HepG2 (cell line): ENCODE measurements at regions not wholly inside any gene's neighbourhood (a gene's known extent, or its start where the extent isn't known, plus 50 kb on each side); places are given as distances from the start of the nearest gene placed in this dataset.

Experiments
- ATAC-seq: fragments of 200-7000 bp; cut with Tn5 transposase; 3 replicates; pipeline ENCODE4 v1.9.1; 2020; ENCODE audit warnings: mild to moderate bottlenecking, moderate library complexity
- BruUV-seq: library from RNA; stranded (reverse); fragments of 400-500 nt; replicated peaks from 2 replicates; lab custom pipeline; 2021; lab: Mats Ljungman, UMichigan
- CTCF ChIA-PET: fragments of 300-600 bp; formaldehyde crosslinking; extraction: SDS; loops from one replicate; lab custom pipeline; 2021; ENCODE audit warnings: low total read pairs, inconsistent platforms, low intra/inter-chr PET ratio; lab: Yijun Ruan, JAX
- POLR2A ChIA-PET: fragments of 350-600 bp; sonication (Branson Sonifier 250); formaldehyde crosslinking; loops from one replicate; lab custom pipeline; 2020; ENCODE audit warnings: antibody characterized with exemption, inconsistent platforms; lab: Yijun Ruan, JAX
- DNase-seq: peaks from one replicate; pipeline ENCODE4 v3.0.0-alpha.2; 2015; ENCODE audit warnings: low spot score
- FAIRE-seq: peaks from 3 replicates; lab custom pipeline; 2011; peaks lifted over from hg19 to GRCh38; lab: Jason Lieb, UNC
- H2AFZ ChIP-seq: one replicate; pipeline ENCODE4 v1.6.1; 2011; ENCODE audit warnings: low read length, inconsistent platforms
- H3K27ac ChIP-seq: fragments of 300-600 bp; 3 replicates; pipeline ENCODE4 v1.8.0; 2011; ENCODE audit warnings: mixed run types, mild to moderate bottlenecking, mixed read lengths, low read length, inconsistent platforms; ENCODE audit not compliant: insufficient read depth; ENCODE audit errors: extremely low read length
- H3K27me3 ChIP-seq, 2 experiments: fragments of 200-600 bp in 1 of 2; 2 replicates in 1 of 2; 3 replicates in 1 of 2; pipeline versions ENCODE4 v1.6.0 to v1.8.0; 2011; ENCODE audit warnings: low read length in 2 of 2, mild to moderate bottlenecking in 2 of 2, moderate library complexity in 2 of 2, inconsistent platforms in 1 of 2; ENCODE audit not compliant: insufficient read depth in 2 of 2, control insufficient read depth in 1 of 2
- H3K36me3 ChIP-seq, 2 experiments: fragments of 200-600 bp in 1 of 2; replicated peaks in 1 of 2; 2 replicates in 1 of 2; 3 replicates in 1 of 2; pipeline versions ENCODE4 v1.5.1 to v1.8.0; 2011; ENCODE audit warnings: low read length in 2 of 2, inconsistent platforms in 1 of 2; ENCODE audit not compliant: insufficient read depth in 2 of 2, control insufficient read depth in 1 of 2
- H3K4me1 ChIP-seq: 2 replicates; pipeline ENCODE4 v1.5.1; 2012; ENCODE audit warnings: low read length, inconsistent platforms; ENCODE audit not compliant: insufficient read depth
- H3K4me2 ChIP-seq: 2 replicates; pipeline ENCODE4 v1.6.0; 2011; ENCODE audit warnings: low read depth, low read length, inconsistent platforms
- H3K4me3 ChIP-seq, 3 experiments: fragments of 200-600 bp in 1 of 3; sonication (generic), shearing (Covaris generic) in 1 of 3; replicated peaks in 1 of 3; 2 replicates each; pipeline ENCODE4 v1.5.1; 2011 to 2016; ENCODE audit warnings: low read length in 3 of 3, inconsistent platforms in 2 of 3, low read depth in 2 of 3, mild to moderate bottlenecking in 2 of 3, control low read depth in 1 of 3, mixed read lengths in 1 of 3; ENCODE audit not compliant: insufficient read depth in 1 of 3
- H3K79me2 ChIP-seq: one replicate; pipeline ENCODE4 v1.6.1; 2011; ENCODE audit warnings: low read length, inconsistent platforms; ENCODE audit not compliant: insufficient read depth
- H3K9ac ChIP-seq: 2 replicates; pipeline ENCODE4 v1.6.0; 2011; ENCODE audit warnings: mild to moderate bottlenecking, low read depth, low read length, inconsistent platforms; ENCODE audit not compliant: insufficient read depth
- H3K9me3 ChIP-seq: 2 replicates; pipeline ENCODE4 v1.5.1; 2012; ENCODE audit warnings: mild to moderate bottlenecking, low read length
- H4K20me1 ChIP-seq: 2 replicates; pipeline ENCODE4 v1.6.0; 2011; ENCODE audit warnings: inconsistent platforms, mild to moderate bottlenecking, low read length, moderate library complexity; ENCODE audit not compliant: insufficient read depth
- AHR ChIP-seq: IDR thresholded peaks from 2 replicates; pipeline ENCODE4 v1.6.1; 2018; ENCODE audit warnings: missing genetic modification reagents, missing compliant biosample characterization
- ARID4A ChIP-seq: sonication (generic); formaldehyde crosslinking; IDR thresholded peaks from 2 replicates; pipeline ENCODE4 v1.5.0; 2020; ENCODE audit warnings: mild to moderate bottlenecking, missing genetic modification reagents, borderline replicate concordance
- ARNTL ChIP-seq: sonication (generic); formaldehyde crosslinking; IDR thresholded peaks from 2 replicates; pipeline ENCODE4 v1.4.0; 2020; ENCODE audit warnings: mild to moderate bottlenecking, missing genetic modification reagents
- ATF1 ChIP-seq: IDR thresholded peaks from 2 replicates; pipeline ENCODE4 v1.6.1; 2016; ENCODE audit warnings: mild to moderate bottlenecking, control low read depth
- CCAR2 ChIP-seq: fragments of 200-400 bp; formaldehyde crosslinking; optimal IDR thresholded peaks from 2 replicates; pipeline ENCODE3; 2018; ENCODE audit warnings: low read depth, mild to moderate bottlenecking, low read length, moderate library complexity
- GMEB2 ChIP-seq: IDR thresholded peaks from 2 replicates; pipeline ENCODE4 v1.6.1; 2016; ENCODE audit warnings: missing biosample characterization, missing genetic modification reagents, low read depth
- HHEX ChIP-seq: IDR thresholded peaks from 2 replicates; pipeline ENCODE4 v1.6.1; 2016; ENCODE audit warnings: control low read depth
- MAFF ChIP-seq: IDR thresholded peaks from 2 replicates; pipeline ENCODE4 v1.6.1; 2011; ENCODE audit warnings: low read depth, low read length, improper control_type of control experiment
- MAZ ChIP-seq, 2 experiments: sonication (generic) in 1 of 2; formaldehyde crosslinking in 1 of 2; IDR thresholded peaks; 2 replicates each; pipeline versions ENCODE4 v1.5.0 to v1.6.1; 2012 to 2020; ENCODE audit warnings: low read depth in 2 of 2, mild to moderate bottlenecking in 2 of 2, borderline replicate concordance in 1 of 2, improper control_type of control experiment in 1 of 2, low read length in 1 of 2, missing genetic modification reagents in 1 of 2, moderate library complexity in 1 of 2
- SALL1 ChIP-seq: sonication (generic); formaldehyde crosslinking; IDR thresholded peaks from 2 replicates; pipeline ENCODE4 v1.8.0; 2022; ENCODE audit warnings: mild to moderate bottlenecking, missing genetic modification reagents
- SMC3 ChIP-seq: IDR thresholded peaks from 2 replicates; pipeline ENCODE4 v1.6.1; 2011; ENCODE audit warnings: low read length, improper control_type of control experiment
- ZBTB7A ChIP-seq: sonication (generic); formaldehyde crosslinking; IDR thresholded peaks from 2 replicates; pipeline ENCODE4 v1.8.0; 2022; ENCODE audit warnings: mild to moderate bottlenecking, missing genetic modification reagents
- ZMYM3 ChIP-seq: sonication (generic); formaldehyde crosslinking; IDR thresholded peaks from 2 replicates; pipeline ENCODE4 v1.5.1; 2020; ENCODE audit warnings: mild to moderate bottlenecking, missing genetic modification reagents
- ZNF136 ChIP-seq: sonication (generic); formaldehyde crosslinking; IDR thresholded peaks from 2 replicates; pipeline ENCODE4 v1.8.1; 2022; ENCODE audit warnings: low read depth, mild to moderate bottlenecking, moderate library complexity, missing genetic modification reagents
- ZNF354B ChIP-seq: sonication (generic); formaldehyde crosslinking; IDR thresholded peaks from 2 replicates; pipeline ENCODE4 v1.8.0; 2022; ENCODE audit warnings: mild to moderate bottlenecking, missing genetic modification reagents
- ZNF431 ChIP-seq: sonication (generic); formaldehyde crosslinking; IDR thresholded peaks from 2 replicates; pipeline ENCODE4 v1.9.0; 2022; ENCODE audit warnings: missing genetic modification reagents, low read depth, mild to moderate bottlenecking, borderline replicate concordance
- ZNF569 ChIP-seq: sonication (generic); formaldehyde crosslinking; IDR thresholded peaks from 2 replicates; pipeline ENCODE4 v1.5.0; 2020; ENCODE audit warnings: mild to moderate bottlenecking, missing genetic modification reagents, moderate library complexity, borderline replicate concordance
- ZNF703 ChIP-seq: sonication (generic); formaldehyde crosslinking; IDR thresholded peaks from 2 replicates; pipeline ENCODE4 v1.5.1; 2020; ENCODE audit warnings: missing genetic modification reagents, mild to moderate bottlenecking, moderate library complexity, borderline replicate concordance
- WGBS: methylation state at CpG from one replicate; pipeline ENCODE4 v1.1.6; 2017; ENCODE audit warnings: low lambda C conversion rate; 5-methylcytosine and 5-hydroxymethylcytosine counted together
- in situ Hi-C: cut with HindIII; loops from 2 replicates; pipeline ENCODE4 v1.10.0; 2017; ENCODE audit warnings: low pct_unique_long_range_greater_than_20kb; ENCODE audit not compliant: extremely low pct_ligation_motif_present
- intact Hi-C: fragments of 100-400 bp; cut with micrococcal nuclease; formaldehyde crosslinking; loops from one replicate; pipeline ENCODE4 v1.10.0; 2022; ENCODE audit not compliant: unreplicated experiment
- TF ChIP-seq, protein P1 (sequence below): sonication (generic); formaldehyde crosslinking; IDR thresholded peaks from 2 replicates; pipeline ENCODE4 v1.4.0; 2020; ENCODE audit warnings: missing genetic modification reagents

- no peak for DNase-seq
- CTCF ChIA-PET, result no interaction called here
- no TSS peak for BruUV-seq
- H3K4me1 ChIP-seq, result 0 out of 2 replicates have a peak, but pooled peaks cover 6% of the 10 kb centered on the region
- WGBS, result 100% methylated on average over 1 of the region's 1 CpG
- no peak for ATAC-seq
- H3K36me3 ChIP-seq, result no peaks in the 10 kb centered on the region
- H3K4me2 ChIP-seq, result no peak overlapping the region
- H3K27ac ChIP-seq, result no peak overlapping the region
- H2AFZ ChIP-seq, result no peak overlapping the region
- intact Hi-C loops, result no loop called here
- H3K79me2 ChIP-seq, result no peaks in the 10 kb centered on the region
- POLR2A ChIA-PET, result no interaction called here
- in situ Hi-C loops, result no loop called here
- H3K9ac ChIP-seq, result no peak overlapping the region
- no peak overlapping the region for H3K4me3 ChIP-seq
- H4K20me1 ChIP-seq, result no peaks in the 10 kb centered on the region
- FAIRE-seq, result no peak
- no peaks in the 10 kb centered on the region for H3K27me3 ChIP-seq
- H3K9me3 ChIP-seq, result no peaks in the 10 kb centered on the region
- TF ChIP-seq ZNF703 (CRISPR knock-in tag), result no peak
- TF ChIP-seq SALL1, result no peak
- TF ChIP-seq GMEB2 (CRISPR knock-in tag), result no peak
- no peak for TF ChIP-seq ZNF136 (CRISPR knock-in tag)
- TF ChIP-seq ZBTB7A, result no peak
- no peak for TF ChIP-seq ARNTL (CRISPR knock-in tag)
- TF ChIP-seq HHEX (CRISPR knock-in tag), result no peak
- no peak for TF ChIP-seq MAFF
- TF ChIP-seq ZNF431, result no peak
- TF ChIP-seq ATF1 (CRISPR knock-in tag), result no peak
- TF ChIP-seq CCAR2, result no peak
- TF ChIP-seq, protein P1, sequence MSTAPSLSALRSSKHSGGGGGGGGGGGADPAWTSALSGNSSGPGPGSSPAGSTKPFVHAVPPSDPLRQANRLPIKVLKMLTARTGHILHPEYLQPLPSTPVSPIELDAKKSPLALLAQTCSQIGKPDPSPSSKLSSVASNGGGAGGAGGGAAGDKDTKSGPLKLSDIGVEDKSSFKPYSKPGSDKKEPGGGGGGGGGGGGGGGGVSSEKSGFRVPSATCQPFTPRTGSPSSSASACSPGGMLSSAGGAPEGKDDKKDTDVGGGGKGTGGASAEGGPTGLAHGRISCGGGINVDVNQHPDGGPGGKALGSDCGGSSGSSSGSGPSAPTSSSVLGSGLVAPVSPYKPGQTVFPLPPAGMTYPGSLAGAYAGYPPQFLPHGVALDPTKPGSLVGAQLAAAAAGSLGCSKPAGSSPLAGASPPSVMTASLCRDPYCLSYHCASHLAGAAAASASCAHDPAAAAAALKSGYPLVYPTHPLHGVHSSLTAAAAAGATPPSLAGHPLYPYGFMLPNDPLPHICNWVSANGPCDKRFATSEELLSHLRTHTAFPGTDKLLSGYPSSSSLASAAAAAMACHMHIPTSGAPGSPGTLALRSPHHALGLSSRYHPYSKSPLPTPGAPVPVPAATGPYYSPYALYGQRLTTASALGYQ (CRISPR knock-in tag), result no peak
- TF ChIP-seq SMC3, result no peak
- no peak for TF ChIP-seq ZNF354B (CRISPR knock-in tag)
- no peak for TF ChIP-seq ZNF569 (CRISPR knock-in tag)
- no peak for TF ChIP-seq AHR (CRISPR knock-in tag)
- no peak for TF ChIP-seq MAZ (IDR thresholded peaks at IDR 0.05; ENCODE audit: borderline replicate concordance, low read depth, low read length)
- TF ChIP-seq MAZ (CRISPR knock-in tag; IDR thresholded peaks at IDR 0.05; ENCODE audit: low read depth), result no peak
- TF ChIP-seq ZMYM3 (CRISPR knock-in tag), result no peak
- no peak for TF ChIP-seq ARID4A
Observed at GRCh38 chrX:10926891-10927290, 184.2 kb upstream of the HCCS start.
